H9 (cell line): ENCODE measurements at regions not wholly inside any gene's neighbourhood (a gene's known extent, or its start where the extent isn't known, plus 50 kb on each side); places are given as distances from the start of the nearest gene placed in this dataset.

Experiments used
- DNase-seq: peaks from one replicate; pipeline ENCODE4 v3.0.0-alpha.2; 2017
- H2AFZ ChIP-seq: one replicate; pipeline ENCODE4 v1.6.1; 2013; ENCODE audit warnings: mild to moderate bottlenecking, low read length, control low read depth, moderate library complexity
- H2AK5ac ChIP-seq: 2 replicates; pipeline ENCODE4 v1.6.1; 2013; ENCODE audit warnings: low read length, control low read depth, mixed read lengths; ENCODE audit not compliant: insufficient read length
- H2BK120ac ChIP-seq: one replicate; pipeline ENCODE4 v1.6.1; 2013; ENCODE audit warnings: low read depth, mild to moderate bottlenecking, low read length, control low read depth, inconsistent platforms; ENCODE audit not compliant: poor library complexity, severe bottlenecking
- H2BK12ac ChIP-seq: 2 replicates; pipeline ENCODE4 v1.6.1; 2013; ENCODE audit warnings: low read length, control low read depth, mixed read lengths, low read depth; ENCODE audit not compliant: insufficient read length
- H2BK15ac ChIP-seq: 2 replicates; pipeline ENCODE4 v1.6.1; 2013; ENCODE audit warnings: low read depth, low read length, control low read depth
- H2BK20ac ChIP-seq: one replicate; pipeline ENCODE4 v1.6.1; 2013; ENCODE audit warnings: low read depth, mild to moderate bottlenecking, low read length, control low read depth, inconsistent platforms; ENCODE audit not compliant: poor library complexity, severe bottlenecking
- H2BK5ac ChIP-seq: 2 replicates; pipeline ENCODE4 v1.6.1; 2013; ENCODE audit warnings: low read length, control low read depth, mixed read lengths; ENCODE audit not compliant: insufficient read length
- H3K14ac ChIP-seq: 2 replicates; pipeline ENCODE4 v1.6.1; 2013; ENCODE audit warnings: low read length, control low read depth; ENCODE audit not compliant: insufficient read depth
- H3K18ac ChIP-seq: 2 replicates; pipeline ENCODE4 v1.6.1; 2013; ENCODE audit warnings: low read depth, mild to moderate bottlenecking, mixed read lengths, low read length, control low read depth; ENCODE audit not compliant: insufficient read length
- H3K23ac ChIP-seq: 2 replicates; pipeline ENCODE4 v1.6.1; 2013; ENCODE audit warnings: low read length, control low read depth, mixed read lengths, low read depth; ENCODE audit not compliant: insufficient read length
- H3K23me2 ChIP-seq: 2 replicates; pipeline ENCODE4 v1.6.1; 2013; ENCODE audit warnings: low read depth, mild to moderate bottlenecking, mixed read lengths, low read length, control low read depth; ENCODE audit not compliant: insufficient read length, poor library complexity, severe bottlenecking
- H3K27ac ChIP-seq: 2 replicates; pipeline ENCODE4 v1.5.1; 2013; ENCODE audit warnings: low read length, control low read depth, mixed read lengths, low read depth; ENCODE audit not compliant: insufficient read length
- H3K27me3 ChIP-seq: 2 replicates; pipeline ENCODE4 v1.6.1; 2013; ENCODE audit warnings: low read length, control low read depth, inconsistent platforms; ENCODE audit not compliant: insufficient read depth
- H3K4ac ChIP-seq: 2 replicates; pipeline ENCODE4 v1.6.1; 2013; ENCODE audit warnings: low read depth, mild to moderate bottlenecking, control low read depth, inconsistent platforms, low read length, moderate library complexity
- H3K4me1 ChIP-seq: 2 replicates; pipeline ENCODE4 v1.6.1; 2013; ENCODE audit warnings: low read length, control low read depth, inconsistent platforms; ENCODE audit not compliant: insufficient read depth
- H3K4me2 ChIP-seq: 2 replicates; pipeline ENCODE4 v1.6.1; 2013; ENCODE audit warnings: low read length, control low read depth, mixed read lengths; ENCODE audit not compliant: insufficient read length, insufficient read depth
- H3K56ac ChIP-seq: 2 replicates; pipeline ENCODE4 v1.6.1; 2013; ENCODE audit warnings: low read depth, mild to moderate bottlenecking, mixed read lengths, low read length, control low read depth; ENCODE audit not compliant: insufficient read length
- H3K79me1 ChIP-seq: 2 replicates; pipeline ENCODE4 v1.6.1; 2013; ENCODE audit warnings: low read depth, mild to moderate bottlenecking, moderate library complexity, low read length, control low read depth, inconsistent platforms; ENCODE audit not compliant: insufficient read depth, poor library complexity, severe bottlenecking
- H3K79me2 ChIP-seq: 2 replicates; pipeline ENCODE4 v1.6.1; 2013; ENCODE audit warnings: low read length, control low read depth, inconsistent platforms; ENCODE audit not compliant: insufficient read depth
- H3K9ac ChIP-seq: 2 replicates; pipeline ENCODE4 v1.6.1; 2013; ENCODE audit warnings: low read length, control low read depth, mixed read lengths; ENCODE audit not compliant: insufficient read length; ENCODE audit errors: extremely low read depth
- H3K9me3 ChIP-seq: one replicate; pipeline ENCODE4 v1.6.1; 2013; ENCODE audit warnings: low read depth, low read length, inconsistent platforms; ENCODE audit not compliant: control insufficient read depth
- H3T11ph ChIP-seq: one replicate; pipeline ENCODE4 v1.6.1; 2013; ENCODE audit warnings: mild to moderate bottlenecking, low read length, control low read depth, inconsistent platforms
- H4K20me1 ChIP-seq: one replicate; pipeline ENCODE4 v1.6.1; 2013; ENCODE audit not compliant: control insufficient read depth, insufficient read length, insufficient read depth
- H4K5ac ChIP-seq: 2 replicates; pipeline ENCODE4 v1.6.1; 2013; ENCODE audit warnings: low read depth, mild to moderate bottlenecking, mixed read lengths, low read length, control low read depth; ENCODE audit not compliant: insufficient read length
- H4K8ac ChIP-seq: replicated peaks from 2 replicates; pipeline ENCODE4 v1.6.1; 2013; ENCODE audit warnings: low read length, control low read depth, mixed read lengths, low read depth; ENCODE audit not compliant: insufficient read length
- H4K91ac ChIP-seq: 2 replicates; pipeline ENCODE4 v1.6.1; 2013; ENCODE audit warnings: low read depth, mild to moderate bottlenecking, moderate library complexity, mixed read lengths, low read length, control low read depth; ENCODE audit not compliant: insufficient read length
- H3K27ac Mint-ChIP-seq, 3 experiments: 2 replicates in 2 of 3; 3 replicates in 1 of 3; pipeline ENCODE4 v1.8.0; 2020 to 2021; ENCODE audit warnings: mixed read lengths in 3 of 3, mild to moderate bottlenecking in 1 of 3, moderate library complexity in 1 of 3
- H3K27me3 Mint-ChIP-seq: 2 replicates; pipeline ENCODE4 v1.8.0; 2021; ENCODE audit warnings: low read depth, mild to moderate bottlenecking, moderate library complexity, mixed read lengths
- H3K36me3 Mint-ChIP-seq, 3 experiments: 2 replicates in 2 of 3; 3 replicates in 1 of 3; pipeline ENCODE4 v1.8.0; 2020 to 2021; ENCODE audit warnings: low read depth in 3 of 3, mixed read lengths in 3 of 3; ENCODE audit not compliant: insufficient read depth in 1 of 3
- H3K4me1 Mint-ChIP-seq, 2 experiments: 2 replicates each; pipeline ENCODE4 v1.8.0; 2020; ENCODE audit warnings: mixed read lengths in 2 of 2
- H3K4me3 Mint-ChIP-seq, 2 experiments: 2 replicates in 1 of 2; 3 replicates in 1 of 2; pipeline ENCODE4 v1.8.0; 2020 to 2021; ENCODE audit warnings: mild to moderate bottlenecking in 2 of 2, mixed read lengths in 2 of 2, moderate library complexity in 1 of 2
- H3K9me3 Mint-ChIP-seq, 2 experiments: 2 replicates in 1 of 2; 3 replicates in 1 of 2; pipeline ENCODE4 v1.8.0; 2020; ENCODE audit warnings: mild to moderate bottlenecking in 2 of 2, mixed read lengths in 2 of 2, moderate library complexity in 1 of 2
- CTCF ChIP-seq: fragments of 200-600 bp; sonication (generic); conservative IDR thresholded peaks from 3 replicates; pipeline ENCODE4 v1.8.0; 2021; ENCODE audit warnings: antibody characterized with exemption, mild to moderate bottlenecking
- WGBS: extraction: QIAGEN DNeasy Blood & Tissue Kit; methylation state at CpG from one replicate; pipeline ENCODE4 v1.1.7; 2013; ENCODE audit warnings: missing lambda C conversion rate, low lambda C conversion rate, mixed read lengths; ENCODE audit not compliant: insufficient read length; ENCODE audit errors: extremely low coverage; 5-methylcytosine and 5-hydroxymethylcytosine counted together

- H3K79me2 ChIP-seq: no peaks in the 10 kb centered on the region
- TF ChIP-seq CTCF: no peak
- H3K4me2 ChIP-seq: no peak overlapping the region
- no peak overlapping the region; the same call in 1 of the 2 replicates for H3K14ac ChIP-seq
- no peak overlapping the region for H3K23ac ChIP-seq
- H3K27ac ChIP-seq: no peak overlapping the region
- WGBS: no CpG with 5 or more reads among the region's 12 CpGs
- Mint-ChIP-seq H3K9me3 (no peaks in the 10 kb centered on the region; a peak in 1 of 5 replicates), H3K27me3 (peaks cover 16% of the 10 kb centered on the region), H3K36me3 (no peaks in the 10 kb centered on the region; a peak in 1 of 7 replicates), H3K4me1 (peaks cover 20 to 38% of the 10 kb centered on the region in 2 experiments), H3K27ac (no peak overlapping the region; a peak in 1 of 7 replicates), H3K4me3 (no peak overlapping the region)
- H2BK5ac ChIP-seq: no peak overlapping the region
- no peak overlapping the region for H4K8ac ChIP-seq
- H4K91ac ChIP-seq: no peak overlapping the region
- no peak overlapping the region for H3K18ac ChIP-seq
- H3K56ac ChIP-seq: no peak overlapping the region
- H3K4ac ChIP-seq: no peak overlapping the region
- no peaks in the 10 kb centered on the region for H4K20me1 ChIP-seq
- no peaks in the 10 kb centered on the region for H3K27me3 ChIP-seq
- H3T11ph ChIP-seq: no peak overlapping the region
- no peak overlapping the region for H2AFZ ChIP-seq
- H3K23me2 ChIP-seq: no peaks in the 10 kb centered on the region
- H2BK20ac ChIP-seq: no peak overlapping the region
- no peak overlapping the region for H4K5ac ChIP-seq
- no peaks in the 10 kb centered on the region for H3K9me3 ChIP-seq
- H3K4me1 ChIP-seq: peaks cover 3% of the 10 kb centered on the region; the same call in 1 of the 2 replicates
- no peaks in the 10 kb centered on the region for H3K79me1 ChIP-seq
- no peak overlapping the region for H2AK5ac ChIP-seq
- no peak overlapping the region for H3K9ac ChIP-seq
- H2BK12ac ChIP-seq: no peak overlapping the region
- H2BK15ac ChIP-seq: no peak overlapping the region
- DNase-seq: peak; percentile 41
- no peak overlapping the region for H2BK120ac ChIP-seq
These were observed 1343.7 kb downstream of the BRD1 start for GRCh38 chr22:48483764-48484528.
